SW480 (cell line): ENCODE measurements at regions not wholly inside any gene's neighbourhood (a gene's known extent, or its start where the extent isn't known, plus 50 kb on each side); places are given as distances from the start of the nearest gene placed in this dataset.

Experiments
- DNase-seq: peaks from one replicate; pipeline ENCODE4 v3.0.0-alpha.2; 2016; ENCODE audit warnings: low spot score

- DNase-seq = no peak
Measured at GRCh38 chr13:22189176-22190048, 518.5 kb downstream of the FGF9 start.

GRCh38 chr13:22193070-22193469 lies 522.2 kb downstream of the FGF9 start:
- no peak for DNase-seq

- no peak for DNase-seq
Measured at GRCh38 chr13:22194106-22194805, 523.4 kb downstream of the FGF9 start.

GRCh38 chr13:22195726-22196125 lies 524.9 kb downstream of the FGF9 start:
- DNase-seq = no peak

- peak; percentile 19 for DNase-seq
Measured at GRCh38 chr13:22196777-22197176, 525.9 kb downstream of the FGF9 start.

GRCh38 chr13:22198001-22198400 lies 527.1 kb downstream of the FGF9 start:
- DNase-seq = no peak

- DNase-seq = no peak
Measured at GRCh38 chr13:22198641-22199217, 527.9 kb downstream of the FGF9 start.

GRCh38 chr13:22200440-22200839 lies 529.6 kb downstream of the FGF9 start:
- DNase-seq = no peak

GRCh38 chr13:22201375-22201925 lies 530.6 kb downstream of the FGF9 start:
- no peak for DNase-seq

GRCh38 chr13:22210134-22210930 lies 539.5 kb downstream of the FGF9 start:
- DNase-seq = no peak

GRCh38 chr13:22211876-22212275 lies 541.0 kb downstream of the FGF9 start:
- DNase-seq = no peak

- DNase-seq = no peak
Measured at GRCh38 chr13:22212576-22212975, 541.7 kb downstream of the FGF9 start.

- DNase-seq = no peak
Measured at GRCh38 chr13:22214184-22214583, 543.3 kb downstream of the FGF9 start.

GRCh38 chr13:22218797-22219196 lies 547.9 kb downstream of the FGF9 start:
- no peak for DNase-seq

- DNase-seq = no peak
Measured at GRCh38 chr13:22219709-22220108, 548.8 kb downstream of the FGF9 start.

GRCh38 chr13:22220151-22221135 lies 549.6 kb downstream of the FGF9 start:
- no peak for DNase-seq

- DNase-seq = no peak
Measured at GRCh38 chr13:22223411-22223810, 552.5 kb downstream of the FGF9 start.

GRCh38 chr13:22226086-22226485 lies 555.2 kb downstream of the FGF9 start:
- DNase-seq = no peak

- no peak for DNase-seq
Measured at GRCh38 chr13:22227895-22228294, 557.0 kb downstream of the FGF9 start.

GRCh38 chr13:22229916-22230315 lies 559.0 kb downstream of the FGF9 start:
- no peak for DNase-seq

- DNase-seq = no peak
Measured at GRCh38 chr13:22232186-22232585, 561.3 kb downstream of the FGF9 start.
